Liver (tissue), 7 donors: ENCODE measurements at regions not wholly inside any gene's neighbourhood (a gene's known extent, or its start where the extent isn't known, plus 50 kb on each side); places are given as distances from the start of the nearest gene placed in this dataset.

ENCODE experiments used
- DNase-seq: peaks from one replicate; pipeline ENCODE4 v3.0.0-alpha.2; 2017; ENCODE audit warnings: low spot score
- H3K27ac ChIP-seq, 2 donors: one replicate each; pipeline ENCODE4 v1.7.0; 2013; ENCODE audit warnings: inconsistent platforms in 2 of 2, low read length in 2 of 2, control low read depth in 1 of 2, low read depth in 1 of 2, mild to moderate bottlenecking in 1 of 2
- H3K27me3 ChIP-seq, 4 donors: one replicate each; pipeline versions ENCODE4 v1.6.1 to v1.7.0; 2013; ENCODE audit warnings: low read length in 3 of 4, inconsistent platforms in 1 of 4, mild to moderate bottlenecking in 1 of 4, moderate library complexity in 1 of 4; ENCODE audit not compliant: control insufficient read depth in 4 of 4, insufficient read depth in 4 of 4
- H3K36me3 ChIP-seq, 4 donors: one replicate each; pipeline versions ENCODE4 v1.6.1 to v1.7.0; 2013; ENCODE audit warnings: low read length in 3 of 4, mild to moderate bottlenecking in 3 of 4, low read depth in 1 of 4, moderate library complexity in 1 of 4; ENCODE audit not compliant: control insufficient read depth in 4 of 4, insufficient read depth in 3 of 4
- H3K4me1 ChIP-seq, 4 donors: one replicate each; pipeline versions ENCODE4 v1.6.1 to v1.7.0; 2013; ENCODE audit warnings: low read length in 3 of 4, mild to moderate bottlenecking in 3 of 4, moderate library complexity in 1 of 4; ENCODE audit not compliant: control insufficient read depth in 4 of 4, insufficient read depth in 4 of 4
- H3K4me3 ChIP-seq, 3 donors: one replicate each; pipeline versions ENCODE4 v1.6.1 to v1.7.0; 2013; ENCODE audit warnings: low read length in 3 of 3, control low read depth in 1 of 3, low read depth in 1 of 3, mild to moderate bottlenecking in 1 of 3
- H3K9ac ChIP-seq, 2 donors: one replicate each; pipeline ENCODE4 v1.7.0; 2013; ENCODE audit warnings: low read length in 2 of 2, mild to moderate bottlenecking in 2 of 2, moderate library complexity in 2 of 2, control low read depth in 1 of 2, low read depth in 1 of 2
- H3K9me3 ChIP-seq, 4 donors: one replicate each; pipeline versions ENCODE4 v1.6.1 to v1.7.0; 2013; ENCODE audit warnings: low read length in 3 of 4; ENCODE audit not compliant: control insufficient read depth in 4 of 4
- ATF3 ChIP-seq: IDR thresholded peaks from 2 replicates; pipeline ENCODE4 v1.6.1; 2016; ENCODE audit warnings: antibody characterized with exemption
- EGR1 ChIP-seq, 2 donors: IDR thresholded peaks; 2 replicates each; pipeline ENCODE4 v1.6.1; 2016 to 2018; ENCODE audit warnings: antibody characterized with exemption in 2 of 2, low read depth in 2 of 2
- FOXA1 ChIP-seq: IDR thresholded peaks from 2 replicates; pipeline ENCODE4 v1.6.1; 2016; ENCODE audit warnings: antibody characterized with exemption
- FOXA2 ChIP-seq: IDR thresholded peaks from 2 replicates; pipeline ENCODE4 v1.6.1; 2016; ENCODE audit warnings: antibody characterized with exemption
- GABPA ChIP-seq, 2 donors: IDR thresholded peaks in 1 of 2; conservative IDR thresholded peaks in 1 of 2; 2 replicates each; pipeline ENCODE4 v1.6.1; 2016; ENCODE audit warnings: antibody characterized with exemption in 2 of 2, mild to moderate bottlenecking in 1 of 2, moderate library complexity in 1 of 2
- HNF4A ChIP-seq, 2 donors: conservative IDR thresholded peaks; 2 replicates each; pipeline ENCODE4 v1.6.1; 2016; ENCODE audit warnings: antibody characterized with exemption in 2 of 2, mild to moderate bottlenecking in 2 of 2
- HNF4G ChIP-seq: IDR thresholded peaks from 2 replicates; pipeline ENCODE4 v1.6.1; 2016; ENCODE audit warnings: antibody characterized with exemption
- NR2F2 ChIP-seq: IDR thresholded peaks from 2 replicates; pipeline ENCODE4 v1.6.1; 2016; ENCODE audit warnings: antibody characterized with exemption
- RAD21 ChIP-seq, 2 donors: IDR thresholded peaks; 2 replicates each; pipeline ENCODE4 v1.6.1; 2016; ENCODE audit warnings: antibody characterized with exemption in 2 of 2, mild to moderate bottlenecking in 2 of 2
- REST ChIP-seq: IDR thresholded peaks from 2 replicates; pipeline ENCODE4 v1.6.1; 2016; ENCODE audit warnings: antibody characterized with exemption, mild to moderate bottlenecking
- RXRA ChIP-seq, 2 donors: IDR thresholded peaks; 2 replicates each; pipeline ENCODE4 v1.6.1; 2017 to 2018; ENCODE audit warnings: antibody characterized with exemption in 2 of 2, mild to moderate bottlenecking in 1 of 2
- SP1 ChIP-seq: IDR thresholded peaks from 2 replicates; pipeline ENCODE4 v1.6.1; 2018; ENCODE audit warnings: antibody characterized with exemption, mild to moderate bottlenecking
- TAF1 ChIP-seq: conservative IDR thresholded peaks from 2 replicates; pipeline ENCODE4 v1.6.1; 2016; ENCODE audit warnings: antibody characterized with exemption, mild to moderate bottlenecking
- ZBTB33 ChIP-seq: IDR thresholded peaks from 2 replicates; pipeline ENCODE4 v1.6.1; 2016; ENCODE audit warnings: antibody characterized with exemption
- WGBS: extraction: QIAGEN DNeasy Blood & Tissue Kit; methylation state at CpG from one replicate; pipeline ENCODE4 v1.1.7; 2013; 5-methylcytosine and 5-hydroxymethylcytosine counted together
- TF ChIP-seq, protein P1 (sequence below): IDR thresholded peaks from 2 replicates; pipeline ENCODE4 v1.6.1; 2016; ENCODE audit warnings: antibody characterized with exemption
- donor health status: healthy.
- donor health status: healthy.
- donor health status: healthy.
- donor health status: healthy.

GRCh38 chr9:118088090-118088489, 383.9 kb downstream of the TLR4 start:
- Histone ChIP-seq H3K9ac (no peak overlapping the region), H3K4me1 (no peaks in the 10 kb centered on the region), H3K9me3 (no peaks in the 10 kb centered on the region), H3K4me3 (no peak overlapping the region), H3K27ac (no peak overlapping the region), H3K36me3 (no peaks in the 10 kb centered on the region), H3K27me3 (no peaks in the 10 kb centered on the region)
- no peak for DNase-seq
- no peak for TF ChIP-seq HNF4A (conservative IDR thresholded peaks at IDR 0.05)
- TF ChIP-seq, protein P1, sequence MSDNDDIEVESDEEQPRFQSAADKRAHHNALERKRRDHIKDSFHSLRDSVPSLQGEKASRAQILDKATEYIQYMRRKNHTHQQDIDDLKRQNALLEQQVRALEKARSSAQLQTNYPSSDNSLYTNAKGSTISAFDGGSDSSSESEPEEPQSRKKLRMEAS: no peak
- no peak for TF ChIP-seq RXRA (IDR thresholded peaks at IDR 0.05)
- TF ChIP-seq SP1: no peak
- no peak for TF ChIP-seq NR2F2
- TF ChIP-seq RAD21 (IDR thresholded peaks at IDR 0.05): no peak
- no peak for TF ChIP-seq GABPA (IDR thresholded peaks at IDR 0.05 in 1 of 2, conservative IDR thresholded peaks at IDR 0.05 in 1 of 2)
- no peak for TF ChIP-seq EGR1 (IDR thresholded peaks at IDR 0.05; ENCODE audit: low read depth in 2 of 2)
- no peak for TF ChIP-seq FOXA1
- TF ChIP-seq ZBTB33: no peak
- TF ChIP-seq HNF4G: no peak
- TF ChIP-seq REST: no peak
- no peak for TF ChIP-seq ATF3
- no peak for TF ChIP-seq TAF1
- TF ChIP-seq FOXA2: no peak
- WGBS: 73% methylated on average over 2 of the region's 2 CpGs

GRCh38 chr9:118091226-118091625, 387.0 kb downstream of the TLR4 start:
- no peak for DNase-seq
- WGBS: 60% methylated on average over 2 of the region's 2 CpGs

More at GRCh38 chr9:118091226-118091625, 387.0 kb downstream of the TLR4 start:
- no peaks in the 10 kb centered on the region for H3K4me1 ChIP-seq
- TF ChIP-seq REST (no peak), GABPA (IDR thresholded peaks at IDR 0.05 in 1 of 2, conservative IDR thresholded peaks at IDR 0.05 in 1 of 2) (no peak), HNF4G (no peak), SP1 (no peak), FOXA2 (no peak), ZBTB33 (no peak), TAF1 (no peak)
- H3K27me3 ChIP-seq: no peaks in the 10 kb centered on the region
- H3K9me3 ChIP-seq: no peaks in the 10 kb centered on the region
- no peak overlapping the region for H3K4me3 ChIP-seq
- H3K9ac ChIP-seq: no peak overlapping the region
- no peak overlapping the region for H3K27ac ChIP-seq
- no peaks in the 10 kb centered on the region for H3K36me3 ChIP-seq
